NCI-H524 treated with DMSO at 0.1 percent for 48 hours (cell line): ENCODE measurements at regions not wholly inside any gene's neighbourhood (a gene's known extent, or its start where the extent isn't known, plus 50 kb on each side); places are given as distances from the start of the nearest gene placed in this dataset.
"Not testable (repeated sequence)": the region's sequence is repeated elsewhere in the genome, so short reads cannot be mapped to it uniquely, and the experiment has no call there.

ENCODE experiments used
- DNase-seq: peaks from one replicate; lab custom pipeline; 2025; lab: John Stamatoyannopoulos, UW

GRCh38 chr1:70490153-70490552, 79.1 kb downstream of the CTH start:
- no peak for DNase-seq

GRCh38 chr1:70495370-70495769, 84.3 kb downstream of the CTH start:
- no peak for DNase-seq

GRCh38 chr1:70496181-70496580, 85.1 kb downstream of the CTH start:
- no peak for DNase-seq

- DNase-seq: no peak
Observed at GRCh38 chr1:70497152-70497551, 86.1 kb downstream of the CTH start.

- DNase-seq: no peak
Observed at GRCh38 chr1:70498666-70499065, 87.6 kb downstream of the CTH start.

GRCh38 chr1:70499695-70500094, 88.6 kb downstream of the CTH start:
- DNase-seq: no peak

- no peak for DNase-seq
Observed at GRCh38 chr1:70503358-70503757, 92.3 kb downstream of the CTH start.

- peak; percentile 38 for DNase-seq
Observed at GRCh38 chr1:70504176-70504820, 93.2 kb downstream of the CTH start.

GRCh38 chr1:70504821-70505193, 93.7 kb downstream of the CTH start:
- DNase-seq: no peak

- DNase-seq: not testable (repeated sequence)
Observed at GRCh38 chr1:70507991-70508390, 96.9 kb downstream of the CTH start.

GRCh38 chr1:70509996-70510876, 99.2 kb downstream of the CTH start:
- no peak for DNase-seq

- DNase-seq: no peak
Observed at GRCh38 chr1:70517444-70517843, 106.4 kb downstream of the CTH start.

- no peak for DNase-seq
Observed at GRCh38 chr1:70518106-70518505, 107.0 kb downstream of the CTH start.

- no peak for DNase-seq
Observed at GRCh38 chr1:70528590-70529333, 117.7 kb downstream of the CTH start.

GRCh38 chr1:70536708-70537366, 125.8 kb downstream of the CTH start:
- DNase-seq: no peak

GRCh38 chr1:70537788-70538187, 126.7 kb downstream of the CTH start:
- no peak for DNase-seq

- DNase-seq: no peak
Observed at GRCh38 chr1:70542030-70542429, 131.0 kb downstream of the CTH start.

GRCh38 chr1:70542856-70543255, 131.8 kb downstream of the CTH start:
- DNase-seq: no peak

GRCh38 chr1:70546726-70547125, 135.7 kb downstream of the CTH start:
- no peak for DNase-seq

GRCh38 chr1:70552662-70553566, 141.8 kb downstream of the CTH start:
- no peak for DNase-seq

- DNase-seq: no peak
Observed at GRCh38 chr1:70553567-70553956, 142.5 kb downstream of the CTH start.
